HepG2 (cell line): ENCODE measurements at regions not wholly inside any gene's neighbourhood (a gene's known extent, or its start where the extent isn't known, plus 50 kb on each side); places are given as distances from the start of the nearest gene placed in this dataset.

Source experiments
- ETV5 ChIP-seq: IDR thresholded peaks from 2 replicates; pipeline ENCODE4 v1.6.1; 2018; ENCODE audit warnings: missing biosample characterization, missing genetic modification reagents, inconsistent platforms, borderline replicate concordance
- FOXO1 ChIP-seq: sonication (generic); formaldehyde crosslinking; IDR thresholded peaks from 2 replicates; pipeline ENCODE4 v1.4.0; 2020; ENCODE audit warnings: missing genetic modification reagents
- FOXP4 ChIP-seq: sonication (generic); formaldehyde crosslinking; IDR thresholded peaks from 2 replicates; pipeline ENCODE4 v1.4.0; 2020; ENCODE audit warnings: missing genetic modification reagents
- GFI1 ChIP-seq: sonication (generic); formaldehyde crosslinking; IDR thresholded peaks from 2 replicates; pipeline ENCODE4 v1.5.0; 2020; ENCODE audit warnings: missing genetic modification reagents, mild to moderate bottlenecking, borderline replicate concordance
- HDAC2 ChIP-seq: sonication (generic); formaldehyde crosslinking; IDR thresholded peaks from 2 replicates; pipeline ENCODE4 v1.4.0; 2020; ENCODE audit warnings: missing genetic modification reagents
- HMG20A ChIP-seq: IDR thresholded peaks from 2 replicates; pipeline ENCODE4 v1.6.1; 2016; ENCODE audit warnings: borderline replicate concordance
- HOMEZ ChIP-seq: IDR thresholded peaks from 2 replicates; pipeline ENCODE4 v1.6.1; 2016; ENCODE audit warnings: low read depth
- MED1 ChIP-seq: sonication (generic); formaldehyde crosslinking; IDR thresholded peaks from 2 replicates; pipeline ENCODE4 v1.4.0; 2020; ENCODE audit warnings: missing genetic modification reagents
- MIXL1 ChIP-seq: IDR thresholded peaks from 2 replicates; pipeline ENCODE4 v1.6.1; 2016
- NR2F2 ChIP-seq: IDR thresholded peaks from 2 replicates; pipeline ENCODE4 v1.6.1; 2012; ENCODE audit warnings: low read depth, inconsistent platforms, borderline replicate concordance
- PPARG ChIP-seq: conservative IDR thresholded peaks from 2 replicates; pipeline ENCODE4 v1.6.1; 2016; ENCODE audit warnings: missing biosample characterization, missing genetic modification reagents
- RXRB ChIP-seq: IDR thresholded peaks from 2 replicates; pipeline ENCODE4 v1.6.1; 2016; ENCODE audit warnings: borderline replicate concordance, missing genetic modification reagents, missing compliant biosample characterization
- SIX1 ChIP-seq: sonication (generic); formaldehyde crosslinking; IDR thresholded peaks from 2 replicates; pipeline ENCODE4 v1.4.0; 2020; ENCODE audit warnings: missing genetic modification reagents, borderline replicate concordance
- THAP8 ChIP-seq: sonication (generic); formaldehyde crosslinking; IDR thresholded peaks from 2 replicates; pipeline ENCODE4 v1.5.1; 2020; ENCODE audit warnings: missing genetic modification reagents, mild to moderate bottlenecking, borderline replicate concordance
- ZBTB1 ChIP-seq: sonication (generic); formaldehyde crosslinking; IDR thresholded peaks from 2 replicates; pipeline ENCODE4 v1.4.0; 2020; ENCODE audit warnings: missing genetic modification reagents, borderline replicate concordance
- ZFY ChIP-seq: sonication (generic); formaldehyde crosslinking; IDR thresholded peaks from 2 replicates; pipeline ENCODE4 v1.4.0; 2020; ENCODE audit warnings: missing genetic modification reagents
- ZGPAT ChIP-seq: IDR thresholded peaks from 2 replicates; pipeline ENCODE4 v1.6.1; 2016; ENCODE audit warnings: mild to moderate bottlenecking
- ZNF224 ChIP-seq: sonication (generic); formaldehyde crosslinking; IDR thresholded peaks from 2 replicates; pipeline ENCODE4 v1.5.0; 2020; ENCODE audit warnings: mild to moderate bottlenecking, missing genetic modification reagents
- ZNF264 ChIP-seq: sonication (generic); formaldehyde crosslinking; IDR thresholded peaks from 2 replicates; pipeline ENCODE4 v1.4.0; 2020; ENCODE audit warnings: missing genetic modification reagents
- ZNF562 ChIP-seq: sonication (generic); formaldehyde crosslinking; IDR thresholded peaks from 2 replicates; pipeline ENCODE4 v1.8.0; 2022; ENCODE audit warnings: missing genetic modification reagents, borderline replicate concordance
- ZNF609 ChIP-seq: sonication (generic); formaldehyde crosslinking; IDR thresholded peaks from 2 replicates; pipeline ENCODE4 v1.4.0; 2020; ENCODE audit warnings: mild to moderate bottlenecking, missing genetic modification reagents, borderline replicate concordance

GRCh38 chr13:81106348-81106747, 765.4 kb upstream of the SPRY2 start (continued):
- TF ChIP-seq ZNF264: peak; percentile 30; the same call in 1 of the 2 replicates
- 0 out of 2 replicates have a peak, but pooled peaks have one; percentile 22 for TF ChIP-seq HMG20A (CRISPR knock-in tag)
- TF ChIP-seq ZGPAT (CRISPR knock-in tag): 0 out of 2 replicates have a peak, but pooled peaks have one; percentile 24
- peak; percentile 20; the same call in 1 of the 2 replicates for TF ChIP-seq ETV5 (CRISPR knock-in tag)
- peak; percentile 72 for TF ChIP-seq FOXO1 (CRISPR knock-in tag)
- TF ChIP-seq RXRB (CRISPR knock-in tag): peak; percentile 77
- no peak for TF ChIP-seq ZNF224 (CRISPR knock-in tag)
- TF ChIP-seq ZNF562 (CRISPR knock-in tag): no peak
- peak; percentile 45; the same call in 1 of the 2 replicates for TF ChIP-seq MED1
- no peak for TF ChIP-seq THAP8 (CRISPR knock-in tag)
- peak; percentile 90 for TF ChIP-seq FOXP4 (CRISPR knock-in tag)
- peak; percentile 72 for TF ChIP-seq GFI1
- no peak for TF ChIP-seq ZBTB1
- peak; percentile 77; the same call in 1 of the 2 replicates for TF ChIP-seq ZNF609 (CRISPR knock-in tag)
- TF ChIP-seq SIX1 (CRISPR knock-in tag): 0 out of 2 replicates have a peak, but pooled peaks have one; percentile 20
- peak; percentile 58; the same call in 1 of the 2 replicates for TF ChIP-seq MIXL1
- peak; percentile 87 for TF ChIP-seq PPARG (CRISPR knock-in tag)
- TF ChIP-seq HDAC2 (CRISPR knock-in tag): 0 out of 2 replicates have a peak, but pooled peaks have one; percentile 32
- peak; percentile 63; the same call in 1 of the 2 replicates for TF ChIP-seq NR2F2
- no peak for TF ChIP-seq HOMEZ (CRISPR knock-in tag)
- TF ChIP-seq ZFY (CRISPR knock-in tag): 0 out of 2 replicates have a peak, but pooled peaks have one; percentile 30
